ENCODE measurements at regions not wholly inside any gene's neighbourhood (a gene's known extent, or its start where the extent isn't known, plus 50 kb on each side); places are given as distances from the start of the nearest gene placed in this dataset.
"Not testable (repeated sequence)": the region's sequence is repeated elsewhere in the genome, so short reads cannot be mapped to it uniquely, and the experiment has no call there.

DNA sequence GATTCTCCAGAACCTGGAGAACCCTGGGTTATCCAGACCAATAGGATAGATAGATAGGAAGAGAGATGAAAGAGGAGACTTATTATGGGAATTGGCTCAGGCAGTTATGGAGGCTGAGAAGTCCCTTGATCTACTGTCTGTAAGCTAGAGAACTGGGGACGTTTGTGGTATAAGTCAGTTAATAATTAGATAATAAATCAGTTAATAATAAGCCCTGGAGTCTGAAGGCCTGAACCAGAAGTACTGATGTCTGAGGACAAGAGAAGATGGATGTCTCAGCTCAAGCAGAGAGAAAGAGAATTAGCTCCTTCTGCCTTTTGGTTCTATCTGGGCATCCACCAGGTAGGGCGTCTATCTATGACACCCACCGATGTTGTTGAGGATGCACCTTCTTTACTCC is 72.9 kb upstream of the SLC22A23 start:
- Mint-ChIP-seq H3K4me3 (no peak overlapping the region), H3K9me3 (no peaks in the 10 kb centered on the region), H3K27me3 (ENCODE audit: low read depth) (peaks cover 4% of the 10 kb centered on the region), H3K36me3 (ENCODE audit: insufficient read depth) (no peaks in the 10 kb centered on the region), H3K4me1 (ENCODE audit: low read depth) (no peaks in the 10 kb centered on the region)
- ATAC-seq (no peak), DNase-seq (no peak)

GRCh38 chr6:3529232-3529631 is 72.4 kb upstream of the SLC22A23 start:
- H3K36me3 Mint-ChIP-seq (ENCODE audit: insufficient read depth) = no peaks in the 10 kb centered on the region

GRCh38 chr6:3528081-3528671 is 71.3 kb upstream of the SLC22A23 start:
- H3K9me3 Mint-ChIP-seq; H3K36me3 Mint-ChIP-seq (ENCODE audit: insufficient read depth); DNase-seq; ATAC-seq; H3K27me3 Mint-ChIP-seq (ENCODE audit: low read depth); H3K4me3 Mint-ChIP-seq; H3K4me1 Mint-ChIP-seq (ENCODE audit: low read depth): not testable (repeated sequence)

More at GRCh38 chr6:3529232-3529631, 72.4 kb upstream of the SLC22A23 start:
- Mint-ChIP-seq H3K9me3 (no peaks in the 10 kb centered on the region), H3K27me3 (ENCODE audit: low read depth) (peaks cover 4% of the 10 kb centered on the region), H3K4me3 (no peak overlapping the region), H3K4me1 (ENCODE audit: low read depth) (no peaks in the 10 kb centered on the region)
- DNase-seq (no peak), ATAC-seq (no peak)

GRCh38 chr6:3527651-3527977 is 70.8 kb upstream of the SLC22A23 start:
- no peaks in the 10 kb centered on the region for H3K36me3 Mint-ChIP-seq (ENCODE audit: insufficient read depth)
- no peaks in the 10 kb centered on the region for H3K9me3 Mint-ChIP-seq
- H3K27me3 Mint-ChIP-seq (ENCODE audit: low read depth) = peaks cover 7% of the 10 kb centered on the region
- ATAC-seq (no peak), DNase-seq (no peak)
- no peaks in the 10 kb centered on the region for H3K4me1 Mint-ChIP-seq (ENCODE audit: low read depth)
- no peak overlapping the region for H3K4me3 Mint-ChIP-seq

- no peaks in the 10 kb centered on the region for H3K36me3 Mint-ChIP-seq (ENCODE audit: insufficient read depth)
- ATAC-seq = no peak
These were observed 70.3 kb upstream of the SLC22A23 start for GRCh38 chr6:3526962-3527650.

GRCh38 chr6:3525915-3526314 is 69.1 kb upstream of the SLC22A23 start:
- ATAC-seq = no peak
- no peaks in the 10 kb centered on the region for H3K9me3 Mint-ChIP-seq

More at GRCh38 chr6:3526962-3527650, 70.3 kb upstream of the SLC22A23 start:
- Mint-ChIP-seq H3K4me3 (no peak overlapping the region), H3K4me1 (ENCODE audit: low read depth) (no peaks in the 10 kb centered on the region), H3K9me3 (no peaks in the 10 kb centered on the region), H3K27me3 (ENCODE audit: low read depth) (peaks cover 7% of the 10 kb centered on the region)
- DNase-seq = no peak

GRCh38 chr6:3524456-3524855 is 67.6 kb upstream of the SLC22A23 start:
- H3K4me1 Mint-ChIP-seq (ENCODE audit: low read depth) = no peaks in the 10 kb centered on the region
- H3K9me3 Mint-ChIP-seq = no peaks in the 10 kb centered on the region
- no peak overlapping the region for H3K4me3 Mint-ChIP-seq
- ATAC-seq (no peak), DNase-seq (no peak)
- H3K27me3 Mint-ChIP-seq (ENCODE audit: low read depth) = peaks cover 15% of the 10 kb centered on the region
- no peaks in the 10 kb centered on the region for H3K36me3 Mint-ChIP-seq (ENCODE audit: insufficient read depth)

More at GRCh38 chr6:3525915-3526314, 69.1 kb upstream of the SLC22A23 start:
- H3K4me3 Mint-ChIP-seq = no peak overlapping the region
- no peaks in the 10 kb centered on the region for H3K4me1 Mint-ChIP-seq (ENCODE audit: low read depth)
- H3K27me3 Mint-ChIP-seq (ENCODE audit: low read depth) = peaks cover 10% of the 10 kb centered on the region
- no peaks in the 10 kb centered on the region for H3K36me3 Mint-ChIP-seq (ENCODE audit: insufficient read depth)
- no peak for DNase-seq

DNA sequence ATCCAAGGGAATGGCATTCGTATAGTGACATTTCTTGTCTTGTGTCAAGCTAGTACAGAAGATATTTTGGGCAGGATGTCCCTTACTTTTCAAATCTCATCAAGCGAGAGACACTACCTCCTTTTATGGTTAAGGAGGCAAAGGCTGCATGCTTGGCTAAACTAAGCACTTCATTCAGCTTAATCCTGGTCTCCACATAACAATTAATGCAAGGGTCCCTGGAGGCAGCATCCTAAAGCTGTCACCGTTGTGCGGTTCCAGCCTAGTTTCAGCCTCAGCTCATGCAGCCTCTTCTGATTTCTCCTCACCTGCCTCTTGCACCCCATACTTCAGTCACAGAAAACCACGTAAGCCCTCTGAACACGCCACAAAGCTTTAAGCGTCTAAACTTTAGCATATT is 67.1 kb upstream of the SLC22A23 start:
- peaks cover 15% of the 10 kb centered on the region for H3K27me3 Mint-ChIP-seq (ENCODE audit: low read depth)
- no peak overlapping the region for H3K4me3 Mint-ChIP-seq
- no peaks in the 10 kb centered on the region for H3K9me3 Mint-ChIP-seq
- ATAC-seq (no peak), DNase-seq (no peak)
- no peaks in the 10 kb centered on the region for H3K4me1 Mint-ChIP-seq (ENCODE audit: low read depth)
- H3K36me3 Mint-ChIP-seq (ENCODE audit: insufficient read depth) = no peaks in the 10 kb centered on the region

GRCh38 chr6:3523271-3523670 is 66.4 kb upstream of the SLC22A23 start:
- Mint-ChIP-seq H3K27me3 (ENCODE audit: low read depth) (peaks cover 17% of the 10 kb centered on the region), H3K4me1 (ENCODE audit: low read depth) (no peaks in the 10 kb centered on the region), H3K4me3 (no peak overlapping the region), H3K36me3 (ENCODE audit: insufficient read depth) (no peaks in the 10 kb centered on the region), H3K9me3 (no peaks in the 10 kb centered on the region)
- ATAC-seq = no peak
- DNase-seq = no peak

- ATAC-seq (no peak), DNase-seq (no peak)
- Mint-ChIP-seq H3K9me3 (no peaks in the 10 kb centered on the region), H3K4me3 (no peak overlapping the region), H3K27me3 (ENCODE audit: low read depth) (peaks cover 19% of the 10 kb centered on the region), H3K4me1 (ENCODE audit: low read depth) (no peaks in the 10 kb centered on the region), H3K36me3 (ENCODE audit: insufficient read depth) (no peaks in the 10 kb centered on the region)
These were observed 65.9 kb upstream of the SLC22A23 start for GRCh38 chr6:3522561-3523260.

GRCh38 chr6:3520281-3521230 is 63.7 kb upstream of the SLC22A23 start:
- no peak for ATAC-seq
- no peak for DNase-seq
- no peaks in the 10 kb centered on the region for H3K4me1 Mint-ChIP-seq (ENCODE audit: low read depth)
- peaks cover 15% of the 10 kb centered on the region for H3K27me3 Mint-ChIP-seq (ENCODE audit: low read depth)
- peaks cover 4% of the 10 kb centered on the region for H3K9me3 Mint-ChIP-seq
- H3K4me3 Mint-ChIP-seq = no peak overlapping the region
- no peaks in the 10 kb centered on the region for H3K36me3 Mint-ChIP-seq (ENCODE audit: insufficient read depth)

DNA sequence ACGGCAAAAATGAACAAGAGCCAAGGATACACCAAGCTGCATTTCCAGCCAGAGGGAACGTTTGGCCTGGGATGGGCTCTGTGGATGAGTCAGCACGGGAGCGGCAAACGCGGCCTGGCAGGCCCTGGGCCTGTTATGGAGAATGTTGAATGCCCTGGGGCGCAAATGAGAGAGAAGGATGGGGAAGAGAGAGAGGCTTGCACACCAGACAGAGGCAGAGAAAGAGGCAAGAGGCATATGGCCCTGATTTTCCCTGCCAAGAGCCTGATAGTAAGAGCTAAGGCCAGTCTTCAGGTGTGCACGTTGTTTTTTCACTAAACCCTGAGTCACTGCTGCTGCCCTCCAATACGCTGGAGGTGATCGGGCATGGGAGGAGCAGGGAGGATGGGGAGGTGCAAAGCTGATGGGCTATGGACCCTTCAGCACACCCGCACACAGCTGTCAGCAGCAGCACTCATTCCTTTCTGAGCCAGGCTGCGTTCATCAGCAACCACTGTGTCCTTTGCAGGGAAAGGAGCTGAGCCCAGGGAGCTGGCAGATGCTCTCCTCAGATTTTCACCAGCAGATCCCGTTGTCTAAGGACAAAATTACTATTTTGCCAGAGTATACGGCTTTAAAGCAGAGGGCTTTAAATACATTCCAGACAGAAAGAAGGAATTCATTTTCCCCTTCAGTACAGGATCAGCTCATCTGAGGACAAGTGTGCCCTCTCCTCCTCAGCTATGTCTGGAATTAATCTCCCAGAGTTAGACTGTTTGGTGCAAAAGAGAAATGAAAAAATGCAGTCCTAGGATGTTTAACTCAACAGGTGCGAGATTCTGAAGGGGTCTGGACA is 61.7 kb upstream of the SLC22A23 start:
- no peak for ATAC-seq
- peaks cover 4% of the 10 kb centered on the region for H3K9me3 Mint-ChIP-seq

DNA sequence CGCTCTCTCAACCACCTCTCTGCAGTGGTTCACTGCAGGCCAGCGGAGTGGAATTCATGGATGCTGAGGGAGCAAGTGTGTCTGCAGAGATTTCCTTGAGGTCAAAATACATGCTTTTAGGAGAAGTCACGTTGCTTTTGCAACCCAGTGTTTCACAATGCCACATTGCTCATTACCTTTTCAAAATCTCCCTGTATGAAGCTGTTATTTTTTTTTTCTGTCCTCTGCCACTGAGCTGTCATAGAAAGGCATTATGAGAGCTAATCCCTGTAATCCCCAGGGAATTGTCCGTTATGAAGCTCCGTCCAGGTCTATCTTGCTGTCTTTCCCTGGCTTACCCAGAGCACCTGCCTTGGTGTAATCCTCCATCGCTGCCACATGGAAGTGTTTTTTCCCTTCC is 60.5 kb upstream of the SLC22A23 start:
- H3K36me3 Mint-ChIP-seq (ENCODE audit: insufficient read depth) = no peaks in the 10 kb centered on the region
- DNase-seq = no peak
- peaks cover 4% of the 10 kb centered on the region for H3K9me3 Mint-ChIP-seq
- ATAC-seq = no peak
- H3K4me1 Mint-ChIP-seq (ENCODE audit: low read depth) = no peaks in the 10 kb centered on the region
- H3K27me3 Mint-ChIP-seq (ENCODE audit: low read depth) = peaks cover 27% of the 10 kb centered on the region
- no peak overlapping the region for H3K4me3 Mint-ChIP-seq

More for the DNA sequence above, 61.7 kb upstream of the SLC22A23 start:
- H3K36me3 Mint-ChIP-seq (ENCODE audit: insufficient read depth) = no peaks in the 10 kb centered on the region
- H3K4me3 Mint-ChIP-seq = no peak overlapping the region
- H3K27me3 Mint-ChIP-seq (ENCODE audit: low read depth) = peaks cover 24% of the 10 kb centered on the region
- no peak for DNase-seq
- H3K4me1 Mint-ChIP-seq (ENCODE audit: low read depth) = no peaks in the 10 kb centered on the region
